Adrenal gland (tissue), 9 donors: ENCODE measurements at regions not wholly inside any gene's neighbourhood (a gene's known extent, or its start where the extent isn't known, plus 50 kb on each side); places are given as distances from the start of the nearest gene placed in this dataset.
"Not testable (repeated sequence)": the region's sequence is repeated elsewhere in the genome, so short reads cannot be mapped to it uniquely, and the experiment has no call there.

Source experiments
- DNase-seq, 7 donors: peaks; one replicate each; pipeline ENCODE4 v3.0.0-alpha.2; 2019 to 2020
- H3K27ac ChIP-seq, 5 donors: fragments of 200-600 bp; sonication (generic) in 4 of 5; 1 replicate in 3 of 5; 2 replicates in 2 of 5; pipeline versions ENCODE4 v1.5.1 to v1.8.0; 2016 to 2020; ENCODE audit warnings: mild to moderate bottlenecking in 1 of 5
- H3K27me3 ChIP-seq: fragments of 200-600 bp; 2 replicates; pipeline ENCODE4 v1.8.0; 2021
- H3K36me3 ChIP-seq, 2 donors: fragments of 200-600 bp; replicated peaks in 1 of 2; 1 replicate in 1 of 2; 2 replicates in 1 of 2; pipeline versions ENCODE4 v1.5.1 to v1.8.0; 2018 to 2022
- H3K4me1 ChIP-seq, 2 donors: fragments of 200-600 bp; replicated peaks in 1 of 2; 1 replicate in 1 of 2; 2 replicates in 1 of 2; pipeline versions ENCODE4 v1.5.1 to v1.8.0; 2018 to 2021
- H3K4me3 ChIP-seq, 4 donors: fragments of 200-600 bp; sonication (generic) in 3 of 4; one replicate each; pipeline ENCODE4 v1.5.1; 2016 to 2018
- H3K9me3 ChIP-seq, 3 donors: fragments of 200-600 bp; sonication (generic) in 1 of 3; replicated peaks in 1 of 3; 1 replicate in 2 of 3; 2 replicates in 1 of 3; pipeline versions ENCODE4 v1.5.1 to v1.8.0; 2016 to 2021
- POLR2A ChIP-seq, 2 donors: fragments of 450-650 bp; IDR thresholded peaks; one replicate each; pipeline ENCODE4 v1.6.1; 2017; ENCODE audit warnings: antibody characterized with exemption in 2 of 2, mild to moderate bottlenecking in 2 of 2, moderate library complexity in 1 of 2
- WGBS, 4 donors: extraction: QIAGEN DNeasy Blood & Tissue Kit in 2 of 4; methylation state at CpG; one replicate each; pipeline versions ENCODE4 v1.1.5 to v1.1.7; 2013 to 2017; 5-methylcytosine and 5-hydroxymethylcytosine counted together
- intact Hi-C, 2 donors: fragments of 100-400 bp; cut with DNase I; formaldehyde crosslinking; loops; one replicate each; pipeline versions ENCODE4 v1.14.1 to v1.15.0; 2022 to 2023
- TF ChIP-seq, protein P1 (sequence below), 6 experiments: fragments of 450-650 bp in 4 of 6; fragments of 200-600 bp in 2 of 6; sonication (generic) in 1 of 6; IDR thresholded peaks; 1 replicate in 5 of 6; 2 replicates in 1 of 6; pipeline versions ENCODE4 v1.5.1 to v1.8.0; 2016 to 2021; ENCODE audit warnings: antibody characterized with exemption in 6 of 6, mild to moderate bottlenecking in 2 of 6, moderate library complexity in 1 of 6
- donor health status: healthy with polysubstance abuse.
- donor health status: Bipolar disorder and iron deficiency.
- donor health status: DM: yes; HTN: yes; CAD: no.
- donor health status: DM: no; HTN: no; CAD: no.
- donor health status: DM: no; HTN: no; CAD: no.

DNA sequence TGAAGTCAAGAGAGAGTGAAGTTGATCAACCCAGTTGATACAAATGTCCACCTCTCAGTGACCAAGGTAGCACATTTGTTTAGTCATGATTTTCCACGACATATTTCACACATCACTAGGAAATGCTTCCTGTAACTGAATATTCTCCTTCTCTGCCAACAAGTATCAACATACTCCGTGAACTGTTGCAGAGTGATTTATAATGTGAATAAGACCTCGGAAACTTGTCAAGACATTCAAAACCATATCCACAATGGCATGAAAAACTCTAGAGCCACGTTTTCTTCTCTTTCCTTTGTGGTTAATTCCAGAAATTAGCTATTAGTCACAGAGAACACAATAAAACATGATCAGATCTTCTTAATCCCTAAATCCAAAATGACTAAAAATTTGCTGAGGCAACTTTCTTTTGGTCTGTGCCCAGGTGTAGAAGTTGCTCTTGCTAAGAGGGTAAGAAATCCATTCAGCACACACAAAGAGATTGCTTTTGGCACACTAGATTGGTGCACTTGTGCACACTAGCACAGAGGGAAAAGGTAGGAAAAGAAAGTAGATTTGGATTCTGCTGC is 244.3 kb upstream of the NRIP1 start:
- H3K9me3 ChIP-seq: peaks cover 0 to 2% (median 0%) of the 10 kb centered on the region in 3 donors
- no peak overlapping the region for H3K4me3 ChIP-seq
- H3K27me3 ChIP-seq: no peaks in the 10 kb centered on the region
- intact Hi-C loops: no loop called here
- WGBS, 4 donors: 53 to 69% (median 64%) methylated on average over 4 of the region's 4 CpGs
- TF ChIP-seq, protein P1, sequence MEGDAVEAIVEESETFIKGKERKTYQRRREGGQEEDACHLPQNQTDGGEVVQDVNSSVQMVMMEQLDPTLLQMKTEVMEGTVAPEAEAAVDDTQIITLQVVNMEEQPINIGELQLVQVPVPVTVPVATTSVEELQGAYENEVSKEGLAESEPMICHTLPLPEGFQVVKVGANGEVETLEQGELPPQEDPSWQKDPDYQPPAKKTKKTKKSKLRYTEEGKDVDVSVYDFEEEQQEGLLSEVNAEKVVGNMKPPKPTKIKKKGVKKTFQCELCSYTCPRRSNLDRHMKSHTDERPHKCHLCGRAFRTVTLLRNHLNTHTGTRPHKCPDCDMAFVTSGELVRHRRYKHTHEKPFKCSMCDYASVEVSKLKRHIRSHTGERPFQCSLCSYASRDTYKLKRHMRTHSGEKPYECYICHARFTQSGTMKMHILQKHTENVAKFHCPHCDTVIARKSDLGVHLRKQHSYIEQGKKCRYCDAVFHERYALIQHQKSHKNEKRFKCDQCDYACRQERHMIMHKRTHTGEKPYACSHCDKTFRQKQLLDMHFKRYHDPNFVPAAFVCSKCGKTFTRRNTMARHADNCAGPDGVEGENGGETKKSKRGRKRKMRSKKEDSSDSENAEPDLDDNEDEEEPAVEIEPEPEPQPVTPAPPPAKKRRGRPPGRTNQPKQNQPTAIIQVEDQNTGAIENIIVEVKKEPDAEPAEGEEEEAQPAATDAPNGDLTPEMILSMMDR (IDR thresholded peaks at IDR 0.05): no peak
- TF ChIP-seq POLR2A (IDR thresholded peaks at IDR 0.05): no peak
- DNase-seq: no peak
- H3K4me1 ChIP-seq: no peaks in the 10 kb centered on the region
- H3K27ac ChIP-seq: no peak overlapping the region
- H3K36me3 ChIP-seq: no peaks in the 10 kb centered on the region

DNA sequence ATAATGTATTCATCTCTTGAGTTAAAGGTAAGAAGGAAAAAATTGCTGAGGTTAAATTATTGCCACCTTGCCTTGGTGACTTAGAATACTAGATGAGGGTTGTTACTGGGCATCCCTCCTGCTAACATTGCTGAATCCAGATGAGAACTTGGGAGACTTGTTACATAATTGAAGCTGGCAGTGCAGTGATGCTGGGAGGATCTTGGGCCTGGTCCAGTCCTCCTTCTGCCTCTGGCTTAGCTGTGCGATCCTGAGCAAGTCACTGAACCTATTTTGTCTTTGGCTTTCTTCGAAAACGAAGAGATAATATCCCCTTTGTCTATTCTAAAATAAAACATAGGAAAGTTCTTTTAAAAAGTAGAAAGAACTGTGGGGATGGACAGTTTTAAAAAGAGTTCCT is 244.9 kb upstream of the NRIP1 start:
- H3K36me3 ChIP-seq: no peaks in the 10 kb centered on the region
- TF ChIP-seq POLR2A (IDR thresholded peaks at IDR 0.05): no peak
- TF ChIP-seq, protein P1 (IDR thresholded peaks at IDR 0.05): no peak
- H3K27ac ChIP-seq: no peak overlapping the region
- H3K9me3 ChIP-seq: peaks cover 0 to 2% (median 0%) of the 10 kb centered on the region in 3 donors
- WGBS, 4 donors: 50 to 70% (median 59%) methylated on average over 3 of the region's 3 CpGs
- intact Hi-C loops: no loop called here
- no peaks in the 10 kb centered on the region for H3K27me3 ChIP-seq
- peak in 5 of 7 donors; percentile 21 to 69 (median 50) for DNase-seq
- H3K4me3 ChIP-seq: no peak overlapping the region
- no peaks in the 10 kb centered on the region for H3K4me1 ChIP-seq

DNA sequence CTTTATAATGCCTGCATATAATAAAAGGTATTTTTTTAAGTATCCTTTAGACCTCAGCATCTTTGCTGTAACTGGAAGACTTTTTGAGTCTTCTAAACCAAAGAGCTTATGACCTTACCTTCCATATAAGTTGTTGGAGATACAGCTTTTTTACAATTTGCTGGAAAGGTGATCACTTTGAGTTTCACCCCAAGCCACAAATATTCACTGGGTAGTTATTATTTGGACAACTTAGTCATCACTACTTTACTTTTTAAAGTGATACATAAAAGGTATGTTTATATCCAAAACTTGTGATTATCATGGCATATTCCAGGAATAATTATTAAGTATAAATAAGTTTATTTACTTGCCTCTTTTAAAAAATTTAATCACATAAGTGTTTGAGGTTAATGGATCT is 246.7 kb upstream of the NRIP1 start:
- H3K9me3 ChIP-seq: peaks cover 0 to 1% (median 0%) of the 10 kb centered on the region in 3 donors
- H3K4me3 ChIP-seq: no peak overlapping the region
- H3K27ac ChIP-seq: no peak overlapping the region
- no peak for DNase-seq
- H3K4me1 ChIP-seq: no peaks in the 10 kb centered on the region
- H3K27me3 ChIP-seq: no peaks in the 10 kb centered on the region
- TF ChIP-seq, protein P1 (IDR thresholded peaks at IDR 0.05): no peak
- TF ChIP-seq POLR2A (IDR thresholded peaks at IDR 0.05): no peak
- no peaks in the 10 kb centered on the region for H3K36me3 ChIP-seq
- intact Hi-C loops: no loop called here

DNA sequence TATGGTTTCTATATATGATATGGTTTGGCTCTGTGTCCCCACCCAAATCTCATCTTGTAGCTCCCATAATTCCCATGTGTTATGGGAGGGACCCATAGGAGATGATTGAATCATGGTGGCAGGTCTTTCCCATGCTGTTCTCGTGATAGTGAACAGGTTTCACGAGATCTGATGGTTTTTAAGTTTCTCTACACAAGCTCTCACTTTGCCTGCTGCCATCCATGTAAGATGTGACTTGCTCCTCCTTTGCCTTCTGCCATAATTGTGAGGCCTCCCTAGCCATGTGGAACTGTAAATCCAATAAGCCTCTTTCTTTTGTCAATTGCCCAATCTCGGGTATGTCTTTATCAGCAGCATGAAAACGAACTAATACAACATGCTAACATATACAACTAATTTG is 252.2 kb upstream of the NRIP1 start:
- H3K4me3 ChIP-seq, H3K36me3 ChIP-seq, H3K4me1 ChIP-seq, H3K9me3 ChIP-seq, H3K27ac ChIP-seq, intact Hi-C loops, H3K27me3 ChIP-seq, DNase-seq: not testable (repeated sequence)
- WGBS, 4 donors: 89 to 98% (median 94%) methylated on average over 4 of the region's 4 CpGs

DNA sequence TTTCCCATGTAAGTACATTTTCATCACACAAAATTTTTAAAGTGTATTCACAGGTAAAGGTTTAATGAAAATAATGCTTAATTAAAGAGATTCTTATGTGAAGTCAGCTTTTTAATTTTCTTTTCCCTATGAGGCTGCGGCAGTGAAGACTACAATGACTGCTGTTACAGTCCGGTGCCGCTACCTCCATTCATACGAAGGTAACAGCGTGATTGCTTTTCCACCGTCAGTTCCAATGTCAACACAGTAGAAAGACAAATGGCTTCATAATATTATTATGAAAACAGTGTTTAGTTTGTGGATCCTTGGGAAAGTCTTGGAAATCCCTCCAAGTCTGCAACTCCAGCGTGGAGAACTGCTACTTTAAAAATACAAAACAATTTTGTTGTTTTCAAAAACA is 254.9 kb upstream of the NRIP1 start:
- intact Hi-C loops: no loop called here
- 73 to 82% (median 76%) methylated on average over 7 of the region's 7 CpGs for WGBS, 4 donors
- TF ChIP-seq POLR2A (IDR thresholded peaks at IDR 0.05): no peak
- TF ChIP-seq, protein P1 (IDR thresholded peaks at IDR 0.05): no peak
- Histone ChIP-seq H3K27ac (no peak overlapping the region), H3K27me3 (no peaks in the 10 kb centered on the region), H3K9me3 (no peaks in the 10 kb centered on the region), H3K4me1 (no peaks in the 10 kb centered on the region), H3K4me3 (no peak overlapping the region), H3K36me3 (no peaks in the 10 kb centered on the region)
- no peak for DNase-seq
